HCT116 (cell line): ENCODE measurements at regions not wholly inside any gene's neighbourhood (a gene's known extent, or its start where the extent isn't known, plus 50 kb on each side); places are given as distances from the start of the nearest gene placed in this dataset.

Source experiments
- ATAC-seq: fragments of 200-7000 bp; cut with Tn5 transposase; 2 replicates; pipeline ENCODE4 v1.9.1; 2020; ENCODE audit warnings: mild to moderate bottlenecking, moderate library complexity
- BruUV-seq: library from RNA; stranded (reverse); fragments of 400-500 nt; replicated peaks from 2 replicates; lab custom pipeline; 2021; lab: Mats Ljungman, UMichigan
- CTCF ChIA-PET: fragments of 300-600 bp; sonication (Branson Sonifier 250); formaldehyde crosslinking; loops from one replicate; lab custom pipeline; 2021; ENCODE audit warnings: antibody characterized with exemption; lab: Charles Lee
- POLR2A ChIA-PET: fragments of 300-600, 350-600 bp; sonication (Branson Sonifier 250); formaldehyde crosslinking; loops from one replicate; lab custom pipeline; 2021; ENCODE audit warnings: antibody characterized with exemption; lab: Charles Lee
- RAD21 ChIA-PET, 2 experiments: fragments of 300-600 bp; sonication (Branson Sonifier 250); formaldehyde crosslinking; loops; one replicate each; lab custom pipeline; 2023; ENCODE audit warnings: low total read pairs in 2 of 2; ENCODE audit not compliant: uncharacterized antibody in 2 of 2, unreplicated experiment in 2 of 2, low non-redundant PET in 1 of 2; lab: Charles Lee
- DNase-seq: peaks from one replicate; pipeline ENCODE4 v3.0.0-alpha.2; 2010; ENCODE audit warnings: low read depth, low spot score
- H2AFZ ChIP-seq: fragments of 200-600 bp; shearing (Covaris generic), sonication (generic); 2 replicates; pipeline ENCODE4 v1.6.1; 2017; ENCODE audit warnings: low read depth, mixed run types, mixed read lengths, antibody characterized with exemption, low read length; ENCODE audit not compliant: poor library complexity, severe bottlenecking
- H3K27ac ChIP-seq: 2 replicates; pipeline ENCODE4 v1.5.1; 2012; ENCODE audit warnings: low read depth, low read length
- H3K27me3 ChIP-seq: fragments of 200-600 bp; sonication (generic); 2 replicates; pipeline ENCODE4 v1.6.1; 2016; ENCODE audit warnings: mixed run types, low read length, mixed read lengths; ENCODE audit not compliant: insufficient read depth
- H3K36me3 ChIP-seq, 2 experiments: fragments of 200-500 bp in 1 of 2; fragments of 200-600 bp in 1 of 2; sonication (Bioruptor generic) in 1 of 2; sonication (generic) in 1 of 2; 2 replicates each; pipeline versions ENCODE4 v1.5.1 to v1.6.1; 2014 to 2016; ENCODE audit warnings: low read length in 2 of 2, inconsistent platforms in 1 of 2, mixed read lengths in 1 of 2, mixed run types in 1 of 2; ENCODE audit not compliant: insufficient read depth in 2 of 2, control insufficient read depth in 1 of 2
- H3K4me1 ChIP-seq, 2 experiments: fragments of 200-600 bp in 1 of 2; sonication (generic) in 1 of 2; 2 replicates each; pipeline versions ENCODE4 v1.5.1 to v1.6.1; 2012 to 2017; ENCODE audit warnings: low read length in 2 of 2, inconsistent platforms in 1 of 2, mild to moderate bottlenecking in 1 of 2, mixed read lengths in 1 of 2, mixed run types in 1 of 2, moderate library complexity in 1 of 2; ENCODE audit not compliant: insufficient read depth in 2 of 2, control insufficient read depth in 1 of 2
- H3K4me2 ChIP-seq: fragments of 200-600 bp; sonication (generic); 2 replicates; pipeline ENCODE4 v1.6.1; 2017; ENCODE audit warnings: mixed run types, low read length, mixed read lengths
- H3K4me3 ChIP-seq, 2 experiments: fragments of 200-600 bp in 1 of 2; sonication (generic) in 1 of 2; replicated peaks in 1 of 2; 2 replicates each; pipeline ENCODE4 v1.5.1; 2011 to 2016; ENCODE audit warnings: low read length in 2 of 2, control low read depth in 1 of 2, low read depth in 1 of 2, mild to moderate bottlenecking in 1 of 2, mixed read lengths in 1 of 2, mixed run types in 1 of 2
- H3K79me2 ChIP-seq: fragments of 200-600 bp; sonication (generic); 2 replicates; pipeline ENCODE4 v1.6.1; 2017; ENCODE audit warnings: mild to moderate bottlenecking, mixed run types, low read length, moderate library complexity, mixed read lengths; ENCODE audit not compliant: insufficient read depth
- H3K9ac ChIP-seq: fragments of 200-600 bp; sonication (generic); 2 replicates; pipeline ENCODE4 v1.6.1; 2016; ENCODE audit warnings: low read length, mixed read lengths
- H3K9me2 ChIP-seq: fragments of 200-600 bp; sonication (generic), shearing (Covaris generic); 2 replicates; pipeline ENCODE4 v1.6.1; 2017; ENCODE audit warnings: mixed run types, mild to moderate bottlenecking, moderate library complexity; ENCODE audit not compliant: insufficient read depth
- H3K9me3 ChIP-seq, 2 experiments: fragments of 200-500 bp in 1 of 2; fragments of 200-600 bp in 1 of 2; sonication (Bioruptor generic) in 1 of 2; sonication (generic) in 1 of 2; 2 replicates each; pipeline ENCODE4 v1.6.1; 2014 to 2017; ENCODE audit warnings: low read length in 2 of 2, mixed read lengths in 2 of 2, inconsistent platforms in 1 of 2, low read depth in 1 of 2, mild to moderate bottlenecking in 1 of 2, mixed run types in 1 of 2, moderate library complexity in 1 of 2; ENCODE audit not compliant: control insufficient read depth in 1 of 2, insufficient read depth in 1 of 2
- H4K20me1 ChIP-seq: fragments of 200-600 bp; sonication (generic), shearing (Covaris generic); 2 replicates; pipeline ENCODE4 v1.6.1; 2017; ENCODE audit warnings: mixed run types, mild to moderate bottlenecking, moderate library complexity; ENCODE audit not compliant: insufficient read depth
- ATF3 ChIP-seq: IDR thresholded peaks from 2 replicates; pipeline ENCODE4 v1.6.1; 2012
- CEBPB ChIP-seq: IDR thresholded peaks from 2 replicates; pipeline ENCODE4 v1.6.1; 2012; ENCODE audit warnings: low read depth
- CTCF ChIP-seq, 3 experiments: fragments of 200-600 bp in 1 of 3; sonication (generic) in 1 of 3; IDR thresholded peaks in 2 of 3; conservative IDR thresholded peaks in 1 of 3; 2 replicates each; pipeline ENCODE4 v1.5.1; 2012 to 2017; ENCODE audit warnings: low read depth in 2 of 3, low read length in 2 of 3, antibody characterized with exemption in 1 of 3, borderline replicate concordance in 1 of 3, control low read depth in 1 of 3, mild to moderate bottlenecking in 1 of 3, mixed read lengths in 1 of 3, mixed run types in 1 of 3, moderate library complexity in 1 of 3; ENCODE audit not compliant: insufficient read depth in 1 of 3
- EGR1 ChIP-seq: IDR thresholded peaks from 2 replicates; pipeline ENCODE4 v1.6.1; 2012; ENCODE audit warnings: low read depth
- ELF1 ChIP-seq: IDR thresholded peaks from 2 replicates; pipeline ENCODE4 v1.6.1; 2012; ENCODE audit warnings: low read depth, borderline replicate concordance
- EZH2 ChIP-seq: fragments of 200-600 bp; sonication (generic); IDR thresholded peaks from 2 replicates; pipeline ENCODE4 v1.6.1; 2017; ENCODE audit warnings: antibody characterized with exemption, mixed run types
- EZH2phosphoT487 ChIP-seq: fragments of 200-600 bp; IDR thresholded peaks from 2 replicates; pipeline ENCODE4 v1.6.1; 2018; ENCODE audit warnings: antibody characterized with exemption, borderline replicate concordance
- FOSL1 ChIP-seq: IDR thresholded peaks from 2 replicates; pipeline ENCODE4 v1.6.1; 2012; ENCODE audit warnings: low read depth
- JUND ChIP-seq: IDR thresholded peaks from 2 replicates; pipeline ENCODE4 v1.6.1; 2012
- MAX ChIP-seq: IDR thresholded peaks from 2 replicates; pipeline ENCODE4 v1.6.1; 2012
- POLR2AphosphoS5 ChIP-seq: IDR thresholded peaks from 2 replicates; pipeline ENCODE4 v1.6.1; 2011; ENCODE audit warnings: mild to moderate bottlenecking, low read depth, low read length, moderate library complexity
- REST ChIP-seq: IDR thresholded peaks from 2 replicates; pipeline ENCODE4 v1.6.1; 2012; ENCODE audit warnings: low read depth
- SP1 ChIP-seq: IDR thresholded peaks from 2 replicates; pipeline ENCODE4 v1.6.1; 2012; ENCODE audit warnings: low read depth
- ZBTB33 ChIP-seq: IDR thresholded peaks from 2 replicates; pipeline ENCODE4 v1.6.1; 2011; ENCODE audit warnings: mild to moderate bottlenecking, low read length, moderate library complexity; ENCODE audit not compliant: insufficient replicate concordance; ENCODE audit errors: extremely low read depth
- ZFX ChIP-seq: fragments of 450-650 bp; IDR thresholded peaks from 2 replicates; pipeline ENCODE4 v1.6.1; 2017
- intact Hi-C: fragments of 100-400 bp; cut with micrococcal nuclease; formaldehyde crosslinking; loops from 2 replicates; pipeline ENCODE4 v1.10.0; 2022

GRCh38 chr4:164116286-164116685 is 621.8 kb downstream of the TMA16 start (continued):
- no peak for TF ChIP-seq REST
- no peak for TF ChIP-seq EZH2
- no peak for TF ChIP-seq POLR2AphosphoS5
- no peak for TF ChIP-seq FOSL1
- TF ChIP-seq EGR1, result no peak
- no peak for TF ChIP-seq JUND
- TF ChIP-seq ELF1, result no peak
- TF ChIP-seq EZH2phosphoT487, result no peak
- no peak for TF ChIP-seq ATF3
- no peak for TF ChIP-seq CEBPB
- no peak for TF ChIP-seq SP1

GRCh38 chr4:164134388-164134787 is 619.5 kb upstream of the SMIM31 start:
- H3K36me3 ChIP-seq, result no peaks in the 10 kb centered on the region
- ATAC-seq (no peak), DNase-seq (no peak)
- H3K4me3 ChIP-seq, result no peak overlapping the region
- no peaks in the 10 kb centered on the region for H4K20me1 ChIP-seq
- no peak overlapping the region for H2AFZ ChIP-seq
- H3K27me3 ChIP-seq, result no peaks in the 10 kb centered on the region
- no peaks in the 10 kb centered on the region for H3K9me2 ChIP-seq
- no peaks in the 10 kb centered on the region for H3K9me3 ChIP-seq
- H3K4me2 ChIP-seq, result no peak overlapping the region
- POLR2A ChIA-PET, result no interaction called here
- no peaks in the 10 kb centered on the region for H3K4me1 ChIP-seq
- H3K27ac ChIP-seq, result no peak overlapping the region
- BruUV-seq, result no TSS peak
- no peak overlapping the region for H3K9ac ChIP-seq
- RAD21 ChIA-PET, result no interaction called here
- CTCF ChIA-PET, result no interaction called here
- H3K79me2 ChIP-seq, result no peaks in the 10 kb centered on the region
- no peak for TF ChIP-seq ZBTB33
- no peak for TF ChIP-seq EGR1
- TF ChIP-seq ZFX, result no peak
- TF ChIP-seq CTCF (IDR thresholded peaks at IDR 0.05 in 2 of 3, conservative IDR thresholded peaks at IDR 0.05 in 1 of 3; ENCODE audit: borderline replicate concordance in 1 of 3, insufficient read depth in 1 of 3, low read depth in 2 of 3, low read length in 2 of 3), result no peak
- TF ChIP-seq MAX, result no peak
- TF ChIP-seq ELF1, result no peak
- TF ChIP-seq JUND, result no peak
- intact Hi-C loops, result no loop called here
